ENCODE measurements at regions not wholly inside any gene's neighbourhood (a gene's known extent, or its start where the extent isn't known, plus 50 kb on each side); places are given as distances from the start of the nearest gene placed in this dataset.

- TF ChIP-seq CTCF (IDR thresholded peaks at IDR 0.05) (no peak), EZH2phosphoT487 (IDR thresholded peaks at IDR 0.05) (no peak), EZH2 (IDR thresholded peaks at IDR 0.05) (no peak)
These were observed 316.0 kb upstream of the CBLB start for GRCh38 chr3:106184540-106185457.

All from neural progenitor cell (in vitro differentiated cells).